Thyroid gland (tissue), 4 donors: ENCODE measurements at regions not wholly inside any gene's neighbourhood (a gene's known extent, or its start where the extent isn't known, plus 50 kb on each side); places are given as distances from the start of the nearest gene placed in this dataset.

Experiments
- POLR2A ChIP-seq, 2 donors: fragments of 450-650 bp; IDR thresholded peaks; one replicate each; pipeline ENCODE4 v1.6.1; 2017; ENCODE audit warnings: antibody characterized with exemption in 2 of 2, mild to moderate bottlenecking in 2 of 2, moderate library complexity in 1 of 2
- TF ChIP-seq, protein P1 (sequence below), 6 experiments: fragments of 200-600 bp in 3 of 6; fragments of 450-650 bp in 3 of 6; sonication (generic) in 3 of 6; IDR thresholded peaks; one replicate each; pipeline ENCODE4 v1.5.1; 2016 to 2019; ENCODE audit warnings: antibody characterized with exemption in 6 of 6, mild to moderate bottlenecking in 2 of 6, inconsistent platforms in 1 of 6, moderate library complexity in 1 of 6

DNA sequence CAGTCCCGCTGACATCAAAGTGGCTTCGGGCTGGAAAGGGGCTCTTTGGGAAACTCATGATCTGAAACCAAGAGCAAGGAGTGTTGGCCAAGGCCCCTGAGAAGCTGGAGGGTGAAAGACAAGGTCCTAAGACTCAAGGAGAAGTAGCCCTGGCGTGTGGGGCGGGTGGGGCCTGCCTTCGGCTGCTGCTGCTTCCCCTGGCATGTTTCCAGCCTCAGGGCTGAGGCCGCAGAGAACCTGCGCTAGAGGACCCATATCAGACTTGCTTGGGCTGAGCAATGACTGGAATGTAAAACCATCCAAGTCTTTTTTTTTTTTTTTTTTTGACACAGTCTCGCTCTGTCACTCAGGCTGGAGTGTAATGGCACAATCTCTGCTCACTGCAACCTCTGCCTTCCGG, 67.5 kb upstream of the GCSH start:
- no peak for TF ChIP-seq POLR2A (IDR thresholded peaks at IDR 0.05)
- TF ChIP-seq, protein P1, sequence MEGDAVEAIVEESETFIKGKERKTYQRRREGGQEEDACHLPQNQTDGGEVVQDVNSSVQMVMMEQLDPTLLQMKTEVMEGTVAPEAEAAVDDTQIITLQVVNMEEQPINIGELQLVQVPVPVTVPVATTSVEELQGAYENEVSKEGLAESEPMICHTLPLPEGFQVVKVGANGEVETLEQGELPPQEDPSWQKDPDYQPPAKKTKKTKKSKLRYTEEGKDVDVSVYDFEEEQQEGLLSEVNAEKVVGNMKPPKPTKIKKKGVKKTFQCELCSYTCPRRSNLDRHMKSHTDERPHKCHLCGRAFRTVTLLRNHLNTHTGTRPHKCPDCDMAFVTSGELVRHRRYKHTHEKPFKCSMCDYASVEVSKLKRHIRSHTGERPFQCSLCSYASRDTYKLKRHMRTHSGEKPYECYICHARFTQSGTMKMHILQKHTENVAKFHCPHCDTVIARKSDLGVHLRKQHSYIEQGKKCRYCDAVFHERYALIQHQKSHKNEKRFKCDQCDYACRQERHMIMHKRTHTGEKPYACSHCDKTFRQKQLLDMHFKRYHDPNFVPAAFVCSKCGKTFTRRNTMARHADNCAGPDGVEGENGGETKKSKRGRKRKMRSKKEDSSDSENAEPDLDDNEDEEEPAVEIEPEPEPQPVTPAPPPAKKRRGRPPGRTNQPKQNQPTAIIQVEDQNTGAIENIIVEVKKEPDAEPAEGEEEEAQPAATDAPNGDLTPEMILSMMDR (IDR thresholded peaks at IDR 0.05), result no peak
